H9 (cell line): ENCODE measurements at regions not wholly inside any gene's neighbourhood (a gene's known extent, or its start where the extent isn't known, plus 50 kb on each side); places are given as distances from the start of the nearest gene placed in this dataset.

Source experiments
- DNase-seq: peaks from one replicate; pipeline ENCODE4 v3.0.0-alpha.2; 2017
- H2AFZ ChIP-seq: one replicate; pipeline ENCODE4 v1.6.1; 2013; ENCODE audit warnings: mild to moderate bottlenecking, low read length, control low read depth, moderate library complexity
- H2AK5ac ChIP-seq: 2 replicates; pipeline ENCODE4 v1.6.1; 2013; ENCODE audit warnings: low read length, control low read depth, mixed read lengths; ENCODE audit not compliant: insufficient read length
- H2BK120ac ChIP-seq: one replicate; pipeline ENCODE4 v1.6.1; 2013; ENCODE audit warnings: low read depth, mild to moderate bottlenecking, low read length, control low read depth, inconsistent platforms; ENCODE audit not compliant: poor library complexity, severe bottlenecking
- H2BK12ac ChIP-seq: 2 replicates; pipeline ENCODE4 v1.6.1; 2013; ENCODE audit warnings: low read length, control low read depth, mixed read lengths, low read depth; ENCODE audit not compliant: insufficient read length
- H2BK15ac ChIP-seq: 2 replicates; pipeline ENCODE4 v1.6.1; 2013; ENCODE audit warnings: low read depth, low read length, control low read depth
- H2BK20ac ChIP-seq: one replicate; pipeline ENCODE4 v1.6.1; 2013; ENCODE audit warnings: low read depth, mild to moderate bottlenecking, low read length, control low read depth, inconsistent platforms; ENCODE audit not compliant: poor library complexity, severe bottlenecking
- H2BK5ac ChIP-seq: 2 replicates; pipeline ENCODE4 v1.6.1; 2013; ENCODE audit warnings: low read length, control low read depth, mixed read lengths; ENCODE audit not compliant: insufficient read length
- H3K14ac ChIP-seq: 2 replicates; pipeline ENCODE4 v1.6.1; 2013; ENCODE audit warnings: low read length, control low read depth; ENCODE audit not compliant: insufficient read depth
- H3K18ac ChIP-seq: 2 replicates; pipeline ENCODE4 v1.6.1; 2013; ENCODE audit warnings: low read depth, mild to moderate bottlenecking, mixed read lengths, low read length, control low read depth; ENCODE audit not compliant: insufficient read length
- H3K23ac ChIP-seq: 2 replicates; pipeline ENCODE4 v1.6.1; 2013; ENCODE audit warnings: low read length, control low read depth, mixed read lengths, low read depth; ENCODE audit not compliant: insufficient read length
- H3K23me2 ChIP-seq: 2 replicates; pipeline ENCODE4 v1.6.1; 2013; ENCODE audit warnings: low read depth, mild to moderate bottlenecking, mixed read lengths, low read length, control low read depth; ENCODE audit not compliant: insufficient read length, poor library complexity, severe bottlenecking
- H3K27ac ChIP-seq: 2 replicates; pipeline ENCODE4 v1.5.1; 2013; ENCODE audit warnings: low read length, control low read depth, mixed read lengths, low read depth; ENCODE audit not compliant: insufficient read length
- H3K27me3 ChIP-seq: 2 replicates; pipeline ENCODE4 v1.6.1; 2013; ENCODE audit warnings: low read length, control low read depth, inconsistent platforms; ENCODE audit not compliant: insufficient read depth
- H3K4ac ChIP-seq: 2 replicates; pipeline ENCODE4 v1.6.1; 2013; ENCODE audit warnings: low read depth, mild to moderate bottlenecking, control low read depth, inconsistent platforms, low read length, moderate library complexity
- H3K4me1 ChIP-seq: 2 replicates; pipeline ENCODE4 v1.6.1; 2013; ENCODE audit warnings: low read length, control low read depth, inconsistent platforms; ENCODE audit not compliant: insufficient read depth
- H3K4me2 ChIP-seq: 2 replicates; pipeline ENCODE4 v1.6.1; 2013; ENCODE audit warnings: low read length, control low read depth, mixed read lengths; ENCODE audit not compliant: insufficient read length, insufficient read depth
- H3K56ac ChIP-seq: 2 replicates; pipeline ENCODE4 v1.6.1; 2013; ENCODE audit warnings: low read depth, mild to moderate bottlenecking, mixed read lengths, low read length, control low read depth; ENCODE audit not compliant: insufficient read length
- H3K79me1 ChIP-seq: 2 replicates; pipeline ENCODE4 v1.6.1; 2013; ENCODE audit warnings: low read depth, mild to moderate bottlenecking, moderate library complexity, low read length, control low read depth, inconsistent platforms; ENCODE audit not compliant: insufficient read depth, poor library complexity, severe bottlenecking
- H3K79me2 ChIP-seq: 2 replicates; pipeline ENCODE4 v1.6.1; 2013; ENCODE audit warnings: low read length, control low read depth, inconsistent platforms; ENCODE audit not compliant: insufficient read depth
- H3K9ac ChIP-seq: 2 replicates; pipeline ENCODE4 v1.6.1; 2013; ENCODE audit warnings: low read length, control low read depth, mixed read lengths; ENCODE audit not compliant: insufficient read length; ENCODE audit errors: extremely low read depth
- H3K9me3 ChIP-seq: one replicate; pipeline ENCODE4 v1.6.1; 2013; ENCODE audit warnings: low read depth, low read length, inconsistent platforms; ENCODE audit not compliant: control insufficient read depth
- H3T11ph ChIP-seq: one replicate; pipeline ENCODE4 v1.6.1; 2013; ENCODE audit warnings: mild to moderate bottlenecking, low read length, control low read depth, inconsistent platforms
- H4K20me1 ChIP-seq: one replicate; pipeline ENCODE4 v1.6.1; 2013; ENCODE audit not compliant: control insufficient read depth, insufficient read length, insufficient read depth
- H4K5ac ChIP-seq: 2 replicates; pipeline ENCODE4 v1.6.1; 2013; ENCODE audit warnings: low read depth, mild to moderate bottlenecking, mixed read lengths, low read length, control low read depth; ENCODE audit not compliant: insufficient read length
- H4K8ac ChIP-seq: replicated peaks from 2 replicates; pipeline ENCODE4 v1.6.1; 2013; ENCODE audit warnings: low read length, control low read depth, mixed read lengths, low read depth; ENCODE audit not compliant: insufficient read length
- H4K91ac ChIP-seq: 2 replicates; pipeline ENCODE4 v1.6.1; 2013; ENCODE audit warnings: low read depth, mild to moderate bottlenecking, moderate library complexity, mixed read lengths, low read length, control low read depth; ENCODE audit not compliant: insufficient read length
- H3K27ac Mint-ChIP-seq, 3 experiments: 2 replicates in 2 of 3; 3 replicates in 1 of 3; pipeline ENCODE4 v1.8.0; 2020 to 2021; ENCODE audit warnings: mixed read lengths in 3 of 3, mild to moderate bottlenecking in 1 of 3, moderate library complexity in 1 of 3
- H3K27me3 Mint-ChIP-seq: 2 replicates; pipeline ENCODE4 v1.8.0; 2021; ENCODE audit warnings: low read depth, mild to moderate bottlenecking, moderate library complexity, mixed read lengths
- H3K36me3 Mint-ChIP-seq, 3 experiments: 2 replicates in 2 of 3; 3 replicates in 1 of 3; pipeline ENCODE4 v1.8.0; 2020 to 2021; ENCODE audit warnings: low read depth in 3 of 3, mixed read lengths in 3 of 3; ENCODE audit not compliant: insufficient read depth in 1 of 3
- H3K4me1 Mint-ChIP-seq, 2 experiments: 2 replicates each; pipeline ENCODE4 v1.8.0; 2020; ENCODE audit warnings: mixed read lengths in 2 of 2
- H3K4me3 Mint-ChIP-seq, 2 experiments: 2 replicates in 1 of 2; 3 replicates in 1 of 2; pipeline ENCODE4 v1.8.0; 2020 to 2021; ENCODE audit warnings: mild to moderate bottlenecking in 2 of 2, mixed read lengths in 2 of 2, moderate library complexity in 1 of 2
- H3K9me3 Mint-ChIP-seq, 2 experiments: 2 replicates in 1 of 2; 3 replicates in 1 of 2; pipeline ENCODE4 v1.8.0; 2020; ENCODE audit warnings: mild to moderate bottlenecking in 2 of 2, mixed read lengths in 2 of 2, moderate library complexity in 1 of 2
- CTCF ChIP-seq: fragments of 200-600 bp; sonication (generic); conservative IDR thresholded peaks from 3 replicates; pipeline ENCODE4 v1.8.0; 2021; ENCODE audit warnings: antibody characterized with exemption, mild to moderate bottlenecking
- WGBS: extraction: QIAGEN DNeasy Blood & Tissue Kit; methylation state at CpG from one replicate; pipeline ENCODE4 v1.1.7; 2013; ENCODE audit warnings: missing lambda C conversion rate, low lambda C conversion rate, mixed read lengths; ENCODE audit not compliant: insufficient read length; ENCODE audit errors: extremely low coverage; 5-methylcytosine and 5-hydroxymethylcytosine counted together

DNA sequence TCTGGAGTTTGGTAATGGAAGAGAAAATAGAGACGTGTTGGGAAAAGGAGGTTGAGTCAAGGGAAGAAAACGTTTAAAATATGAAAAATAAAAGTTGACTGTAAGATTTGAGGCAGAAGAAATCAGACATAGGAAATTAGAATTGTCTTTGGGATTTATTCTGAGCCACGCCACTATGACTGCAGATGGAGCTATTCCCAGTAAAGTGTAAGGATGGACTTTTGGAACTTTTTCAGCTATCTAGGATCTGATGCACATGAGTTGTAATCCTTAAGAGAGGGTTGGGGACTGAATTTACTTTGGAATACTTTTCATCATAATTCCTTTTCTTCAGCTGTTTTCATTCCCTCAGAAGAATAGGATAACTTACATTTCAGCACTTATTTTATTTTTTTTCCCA, 336.7 kb downstream of the FAM170A start:
- no peaks in the 10 kb centered on the region for H3K79me2 ChIP-seq
- no peak for DNase-seq

More for the DNA sequence above, 336.7 kb downstream of the FAM170A start:
- no peaks in the 10 kb centered on the region for H3K79me1 ChIP-seq
- no peaks in the 10 kb centered on the region for H3K23me2 ChIP-seq
- no peak overlapping the region for H3T11ph ChIP-seq
- no peak overlapping the region for H2BK20ac ChIP-seq
- no peaks in the 10 kb centered on the region for H3K4me1 ChIP-seq
- no peaks in the 10 kb centered on the region for H3K27me3 ChIP-seq
- H3K9me3 ChIP-seq, result no peaks in the 10 kb centered on the region
- H2BK5ac ChIP-seq, result no peak overlapping the region
- Mint-ChIP-seq H3K4me3 (no peak overlapping the region), H3K36me3 (peaks cover 0 to 15% (median 0%) of the 10 kb centered on the region in 3 experiments; a peak in 3 of 7 replicates), H3K27ac (no peak overlapping the region), H3K4me1 (no peaks in the 10 kb centered on the region), H3K27me3 (no peaks in the 10 kb centered on the region), H3K9me3 (peaks cover 2 to 8% of the 10 kb centered on the region in 2 experiments; a peak in 3 of 5 replicates)
- no peak overlapping the region for H3K27ac ChIP-seq
- no peak overlapping the region for H3K4ac ChIP-seq
- no peak overlapping the region for H2AFZ ChIP-seq
- no peak for TF ChIP-seq CTCF
- H3K14ac ChIP-seq, result no peak overlapping the region
- no peak overlapping the region for H3K9ac ChIP-seq
- 100% methylated on average over 2 of the region's 3 CpGs for WGBS
- H3K56ac ChIP-seq, result no peak overlapping the region
- H2BK15ac ChIP-seq, result no peak overlapping the region
- no peak overlapping the region for H4K5ac ChIP-seq
- H2AK5ac ChIP-seq, result no peak overlapping the region
- no peak overlapping the region for H4K8ac ChIP-seq
- H3K23ac ChIP-seq, result no peak overlapping the region
- H4K20me1 ChIP-seq, result no peaks in the 10 kb centered on the region
- H2BK120ac ChIP-seq, result no peak overlapping the region
- H3K4me2 ChIP-seq, result no peak overlapping the region
- H4K91ac ChIP-seq, result no peak overlapping the region
- H3K18ac ChIP-seq, result no peak overlapping the region
- H2BK12ac ChIP-seq, result no peak overlapping the region
